ENCODE measurements at regions not wholly inside any gene's neighbourhood (a gene's known extent, or its start where the extent isn't known, plus 50 kb on each side); places are given as distances from the start of the nearest gene placed in this dataset.

DNA sequence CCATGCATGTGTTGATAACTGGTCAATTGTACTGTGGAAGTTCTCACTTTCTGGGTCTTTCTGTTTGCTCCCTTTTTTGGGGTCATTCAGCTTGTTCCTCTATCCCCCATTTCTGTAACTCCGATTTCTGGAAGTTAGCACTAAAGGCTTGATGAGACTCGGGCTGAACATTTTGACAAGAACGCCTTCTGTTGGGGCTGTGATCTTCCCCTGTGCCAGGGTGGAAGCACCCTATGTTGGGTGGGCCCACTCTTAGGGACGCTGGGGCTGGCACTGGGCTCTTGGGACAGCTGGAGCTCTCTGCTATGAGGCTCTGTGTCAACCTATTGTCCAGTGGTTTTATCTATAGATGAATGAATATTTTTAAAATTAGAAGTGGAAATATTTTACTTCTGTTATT lies 60.1 kb upstream of the FRMD1 start:
- no peak overlapping the region for H3K4me3 ChIP-seq (ENCODE audit: low read depth, poor library complexity, severe bottlenecking)
- TF ChIP-seq, protein P1, sequence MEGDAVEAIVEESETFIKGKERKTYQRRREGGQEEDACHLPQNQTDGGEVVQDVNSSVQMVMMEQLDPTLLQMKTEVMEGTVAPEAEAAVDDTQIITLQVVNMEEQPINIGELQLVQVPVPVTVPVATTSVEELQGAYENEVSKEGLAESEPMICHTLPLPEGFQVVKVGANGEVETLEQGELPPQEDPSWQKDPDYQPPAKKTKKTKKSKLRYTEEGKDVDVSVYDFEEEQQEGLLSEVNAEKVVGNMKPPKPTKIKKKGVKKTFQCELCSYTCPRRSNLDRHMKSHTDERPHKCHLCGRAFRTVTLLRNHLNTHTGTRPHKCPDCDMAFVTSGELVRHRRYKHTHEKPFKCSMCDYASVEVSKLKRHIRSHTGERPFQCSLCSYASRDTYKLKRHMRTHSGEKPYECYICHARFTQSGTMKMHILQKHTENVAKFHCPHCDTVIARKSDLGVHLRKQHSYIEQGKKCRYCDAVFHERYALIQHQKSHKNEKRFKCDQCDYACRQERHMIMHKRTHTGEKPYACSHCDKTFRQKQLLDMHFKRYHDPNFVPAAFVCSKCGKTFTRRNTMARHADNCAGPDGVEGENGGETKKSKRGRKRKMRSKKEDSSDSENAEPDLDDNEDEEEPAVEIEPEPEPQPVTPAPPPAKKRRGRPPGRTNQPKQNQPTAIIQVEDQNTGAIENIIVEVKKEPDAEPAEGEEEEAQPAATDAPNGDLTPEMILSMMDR (IDR thresholded peaks at IDR 0.05) = no peak
- TF ChIP-seq POLR2A (IDR thresholded peaks at IDR 0.05) = no peak
- WGBS, 2 donors = 86 to 89% methylated on average over 4 of the region's 4 CpGs
- DNase-seq (ENCODE audit: low spot score in 2 of 2) = no peak
- intact Hi-C loops (cut with DNase I; ENCODE audit: low total_unique reads) = no loop called here

DNA sequence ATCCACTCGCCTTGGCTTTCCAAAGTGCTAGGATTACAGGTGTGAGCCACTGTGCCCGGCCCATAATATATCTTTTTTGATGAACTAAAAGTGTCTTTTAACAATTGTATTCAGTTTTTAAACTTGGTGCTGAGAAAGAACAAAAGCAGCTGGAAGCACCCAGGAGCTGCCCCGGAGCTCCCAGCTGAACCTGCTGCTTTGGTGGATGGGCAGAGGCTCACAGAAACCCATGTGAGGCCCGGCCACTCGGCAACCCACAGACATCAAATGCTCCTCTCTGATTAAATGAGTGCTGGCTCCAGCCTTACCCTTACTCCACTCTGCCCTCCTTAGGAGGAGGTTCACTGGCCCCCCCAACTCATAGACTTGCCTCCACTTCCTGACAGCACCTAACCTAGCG lies 59.4 kb upstream of the FRMD1 start:
- intact Hi-C loops (cut with DNase I; ENCODE audit: low total_unique reads) = no loop called here
- TF ChIP-seq, protein P1 (IDR thresholded peaks at IDR 0.05) = no peak
- TF ChIP-seq POLR2A (IDR thresholded peaks at IDR 0.05) = no peak
- 89% methylated on average over 6 of the region's 6 CpGs for WGBS, 2 donors
- peak; percentile 4 to 68 for DNase-seq (ENCODE audit: low spot score in 2 of 2)
- H3K4me3 ChIP-seq (ENCODE audit: low read depth, poor library complexity, severe bottlenecking) = no peak overlapping the region

DNA sequence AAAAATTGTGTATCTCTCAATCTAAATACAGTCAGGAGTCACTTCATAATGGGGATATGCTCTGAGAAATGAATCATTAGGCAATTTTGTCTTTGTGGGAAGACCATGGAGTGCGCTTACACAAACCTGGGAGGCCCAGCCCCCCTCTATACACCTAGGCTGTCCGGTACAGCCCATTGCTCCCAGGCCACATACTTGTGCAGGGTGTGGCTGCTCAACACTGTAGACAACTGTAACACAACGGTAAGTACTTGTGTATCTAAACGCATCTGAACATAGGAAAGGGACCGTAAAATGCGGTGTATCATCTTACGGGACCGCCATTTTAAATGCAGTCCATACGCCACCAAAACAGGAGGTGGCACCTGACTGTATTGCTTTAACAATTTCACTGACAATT lies 58.0 kb upstream of the FRMD1 start:
- H3K4me3 ChIP-seq (ENCODE audit: low read depth, poor library complexity, severe bottlenecking) = no peak overlapping the region
- no peak for TF ChIP-seq POLR2A (IDR thresholded peaks at IDR 0.05)
- peak in 1 of 2 donors; percentile 50 for DNase-seq (ENCODE audit: low spot score in 2 of 2)
- WGBS, 2 donors = 88 to 92% methylated on average over 9 of the region's 9 CpGs
- intact Hi-C loops (cut with DNase I; ENCODE audit: low total_unique reads) = no loop called here

DNA sequence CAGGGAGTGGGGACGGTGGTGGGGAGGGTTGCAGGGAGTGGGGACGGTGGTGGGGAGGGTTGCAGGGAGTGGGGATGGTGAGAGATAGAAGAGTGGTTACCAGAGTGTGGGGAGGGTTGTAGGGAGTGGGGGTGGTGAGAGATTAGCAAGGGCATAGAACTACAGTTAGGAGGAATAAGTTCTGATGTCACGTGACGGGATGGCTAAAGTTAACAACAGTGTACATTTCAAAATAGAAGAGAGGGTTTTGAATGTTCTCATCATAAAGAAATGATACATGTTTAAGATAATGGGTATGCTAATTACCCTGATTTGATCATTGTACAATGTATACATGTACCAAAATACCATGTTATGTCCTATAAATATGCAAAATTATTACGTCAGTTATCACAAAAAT lies 57.6 kb upstream of the FRMD1 start:
- intact Hi-C loops (cut with DNase I; ENCODE audit: low total_unique reads) = no loop called here
- 85 to 86% methylated on average over 5 of the region's 5 CpGs for WGBS, 2 donors
- no peak overlapping the region for H3K4me3 ChIP-seq (ENCODE audit: low read depth, poor library complexity, severe bottlenecking)
- no peak for TF ChIP-seq POLR2A (IDR thresholded peaks at IDR 0.05)
- TF ChIP-seq, protein P1 (IDR thresholded peaks at IDR 0.05) = no peak
- no peak for DNase-seq (ENCODE audit: low spot score in 2 of 2)

DNA sequence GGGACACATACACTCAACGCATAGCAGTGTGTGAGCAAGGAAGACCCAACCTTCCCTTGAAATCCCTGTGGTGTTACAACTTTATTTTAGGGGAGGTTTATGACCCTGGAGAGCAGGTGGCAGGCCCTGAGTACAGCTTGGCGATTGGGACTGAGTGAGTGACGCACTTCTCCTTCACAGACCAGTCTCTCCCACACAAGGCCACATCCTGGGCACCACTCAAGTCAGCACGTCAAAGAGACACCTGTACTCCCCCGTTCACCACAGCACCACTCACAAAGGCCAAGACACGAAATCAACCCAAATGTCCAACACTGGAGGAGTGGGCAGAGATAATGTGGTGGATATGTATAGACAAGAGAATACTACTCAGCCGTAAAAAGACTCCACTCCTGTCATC lies 57.0 kb upstream of the FRMD1 start:
- intact Hi-C loops (cut with DNase I; ENCODE audit: low total_unique reads) = no loop called here
- TF ChIP-seq POLR2A (IDR thresholded peaks at IDR 0.05) = no peak
- TF ChIP-seq, protein P1 (IDR thresholded peaks at IDR 0.05) = no peak
- DNase-seq (ENCODE audit: low spot score in 2 of 2) = peak; percentile 9 to 70
- 95 to 97% methylated on average over 7 of the region's 7 CpGs for WGBS, 2 donors
- H3K4me3 ChIP-seq (ENCODE audit: low read depth, poor library complexity, severe bottlenecking) = no peak overlapping the region

DNA sequence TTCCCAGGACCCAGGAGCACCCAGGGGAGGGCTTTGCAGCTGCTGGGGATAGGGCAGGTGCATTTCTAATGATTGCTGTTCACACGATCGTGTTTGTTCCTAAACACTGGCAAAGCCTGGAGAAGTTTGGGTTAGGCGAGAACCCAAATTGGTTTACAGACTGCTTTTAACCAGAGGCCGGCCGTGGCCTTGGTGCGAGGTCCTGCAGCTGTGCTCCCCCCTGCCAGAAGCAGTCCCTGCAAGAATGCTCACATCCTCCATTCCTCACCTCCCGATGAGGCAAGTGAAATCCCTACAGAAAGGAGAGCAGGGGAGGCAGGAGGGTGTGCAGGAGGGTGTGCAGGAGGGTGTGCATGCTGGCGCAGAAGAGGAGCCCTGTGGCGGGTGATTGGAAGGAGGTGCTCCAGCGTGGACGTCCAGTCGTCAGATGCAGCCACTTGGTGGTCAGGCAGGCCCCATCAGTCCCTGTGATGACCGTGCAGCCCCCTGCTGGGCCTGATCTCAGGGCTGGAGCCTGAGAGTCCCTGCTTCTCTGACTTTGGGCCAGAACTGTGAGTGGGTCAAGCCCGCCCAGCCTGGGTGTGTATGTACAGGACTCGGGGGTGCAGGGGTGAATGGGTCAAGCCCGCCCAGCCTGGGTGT lies 55.7 kb upstream of the FRMD1 start:
- WGBS, 2 donors = 90 to 93% methylated on average over 16 of the region's 16 CpGs
- no peak overlapping the region for H3K4me3 ChIP-seq (ENCODE audit: low read depth, poor library complexity, severe bottlenecking)
- peak; percentile 9 to 80 for DNase-seq (ENCODE audit: low spot score in 2 of 2)
- TF ChIP-seq, protein P1 (IDR thresholded peaks at IDR 0.05) = no peak
- no peak for TF ChIP-seq POLR2A (IDR thresholded peaks at IDR 0.05)
- intact Hi-C loops (cut with DNase I; ENCODE audit: low total_unique reads) = no loop called here

Data from lower leg skin (tissue), 4 donors.